ENCODE measurements at regions not wholly inside any gene's neighbourhood (a gene's known extent, or its start where the extent isn't known, plus 50 kb on each side); places are given as distances from the start of the nearest gene placed in this dataset.
"Not testable (repeated sequence)": the region's sequence is repeated elsewhere in the genome, so short reads cannot be mapped to it uniquely, and the experiment has no call there.

DNA sequence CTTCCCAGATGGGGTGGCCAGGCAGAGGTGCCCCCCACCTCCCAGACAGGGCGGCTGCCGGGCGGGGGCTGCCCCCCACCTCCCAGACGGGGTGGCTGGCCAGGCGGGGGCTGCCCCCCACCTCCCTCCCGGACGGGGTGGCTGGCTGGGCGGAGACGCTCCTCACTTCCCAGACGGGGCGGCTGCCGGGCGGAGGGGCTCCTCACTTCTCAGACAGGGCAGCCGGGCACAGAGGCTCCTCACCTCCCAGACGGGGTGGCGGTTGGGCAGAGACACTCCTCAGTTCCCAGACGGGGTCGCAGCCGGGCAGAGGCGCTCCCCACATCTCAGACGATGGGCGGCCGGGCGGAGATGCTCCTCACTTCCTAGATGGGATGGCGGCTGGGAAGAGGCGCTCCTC is 76.4 kb upstream of the AADAT start:
- H3K79me1 ChIP-seq (ENCODE audit: low read length); H2BK12ac ChIP-seq (ENCODE audit: low read length); H3K79me2 ChIP-seq (ENCODE audit: control insufficient read depth, insufficient read depth, low read length, poor library complexity); DNase-seq; H3K27me3 ChIP-seq (ENCODE audit: insufficient read depth, low read length); H3K4me2 ChIP-seq (ENCODE audit: low read length); H3K14ac ChIP-seq (ENCODE audit: low read length); H3K36me3 ChIP-seq (ENCODE audit: control insufficient read depth in 1 of 2, insufficient read depth in 2 of 2, low read length in 2 of 2); H3K23ac ChIP-seq (ENCODE audit: low read length); H3K9me3 ChIP-seq (ENCODE audit: insufficient read depth, low read depth, low read length); H3K4ac ChIP-seq (ENCODE audit: low read depth, low read length); H4K91ac ChIP-seq (ENCODE audit: low read depth, low read length); H2AFZ ChIP-seq (ENCODE audit: insufficient read depth, low read length, poor library complexity); H3K4me3 ChIP-seq (ENCODE audit: low read depth, low read length); H3K9ac ChIP-seq (ENCODE audit: low read length); H3K4me1 ChIP-seq (ENCODE audit: control insufficient read depth in 1 of 2, insufficient read depth in 2 of 2, low read length in 2 of 2); H4K8ac ChIP-seq (ENCODE audit: low read depth, low read length); H2BK120ac ChIP-seq (ENCODE audit: insufficient read depth, low read length, poor library complexity); H3K27ac ChIP-seq (ENCODE audit: low read depth, low read length); H3K18ac ChIP-seq (ENCODE audit: low read length); H2AK5ac ChIP-seq (ENCODE audit: low read length); H2BK5ac ChIP-seq (ENCODE audit: low read depth, low read length, poor library complexity); H4K12ac ChIP-seq (ENCODE audit: low read depth, low read length): not testable (repeated sequence)
- no CpG with 5 or more reads among the region's 26 CpGs for WGBS (ENCODE audit: extremely low coverage, insufficient coverage, insufficient read length)

DNA sequence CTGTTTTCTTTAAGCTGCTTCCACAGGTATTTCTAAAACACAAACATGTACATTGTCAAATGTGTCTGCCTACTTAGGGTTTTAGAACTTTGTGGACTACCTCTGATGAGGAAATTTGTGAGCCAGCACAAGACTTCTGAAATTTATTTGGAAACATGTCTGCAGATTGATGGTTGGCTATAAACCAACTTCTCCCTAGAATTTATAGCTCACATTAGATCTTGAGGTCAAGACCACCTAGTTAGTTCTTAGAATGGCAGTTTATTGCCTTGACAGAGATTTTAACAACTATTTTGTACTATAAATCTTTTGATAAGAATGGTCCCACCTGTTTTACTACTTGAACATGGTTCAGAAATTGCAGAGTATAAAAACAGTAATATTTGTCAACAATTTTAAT is 72.7 kb upstream of the AADAT start:
- Histone ChIP-seq H3K79me2 (ENCODE audit: control insufficient read depth, insufficient read depth, low read length, poor library complexity) (no peaks in the 10 kb centered on the region), H4K12ac (ENCODE audit: low read depth, low read length) (no peak overlapping the region), H3K14ac (ENCODE audit: low read length) (no peak overlapping the region), H3K9me3 (ENCODE audit: insufficient read depth, low read depth, low read length) (peaks cover 3% of the 10 kb centered on the region), H3K23ac (ENCODE audit: low read length) (no peak overlapping the region), H3K27ac (ENCODE audit: low read depth, low read length) (no peak overlapping the region), H3K4me2 (ENCODE audit: low read length) (no peak overlapping the region), H3K4ac (ENCODE audit: low read depth, low read length) (no peak overlapping the region), H3K18ac (ENCODE audit: low read length) (no peak overlapping the region), H3K4me3 (ENCODE audit: low read depth, low read length) (no peak overlapping the region), H2AFZ (ENCODE audit: insufficient read depth, low read length, poor library complexity) (no peak overlapping the region), H2BK120ac (ENCODE audit: insufficient read depth, low read length, poor library complexity) (no peak overlapping the region), H3K36me3 (ENCODE audit: control insufficient read depth in 1 of 2, insufficient read depth in 2 of 2, low read length in 2 of 2) (no peaks in the 10 kb centered on the region), H4K91ac (ENCODE audit: low read depth, low read length) (no peak overlapping the region), H3K79me1 (ENCODE audit: low read length) (no peaks in the 10 kb centered on the region), H2BK12ac (ENCODE audit: low read length) (no peak overlapping the region), H2AK5ac (ENCODE audit: low read length) (no peak overlapping the region), H3K9ac (ENCODE audit: low read length) (no peak overlapping the region), H4K8ac (ENCODE audit: low read depth, low read length) (no peak overlapping the region), H3K27me3 (ENCODE audit: insufficient read depth, low read length) (no peaks in the 10 kb centered on the region), H3K4me1 (ENCODE audit: control insufficient read depth in 1 of 2, insufficient read depth in 2 of 2, low read length in 2 of 2) (no peaks in the 10 kb centered on the region), H2BK5ac (ENCODE audit: low read depth, low read length, poor library complexity) (no peak overlapping the region)
- no peak for DNase-seq

DNA sequence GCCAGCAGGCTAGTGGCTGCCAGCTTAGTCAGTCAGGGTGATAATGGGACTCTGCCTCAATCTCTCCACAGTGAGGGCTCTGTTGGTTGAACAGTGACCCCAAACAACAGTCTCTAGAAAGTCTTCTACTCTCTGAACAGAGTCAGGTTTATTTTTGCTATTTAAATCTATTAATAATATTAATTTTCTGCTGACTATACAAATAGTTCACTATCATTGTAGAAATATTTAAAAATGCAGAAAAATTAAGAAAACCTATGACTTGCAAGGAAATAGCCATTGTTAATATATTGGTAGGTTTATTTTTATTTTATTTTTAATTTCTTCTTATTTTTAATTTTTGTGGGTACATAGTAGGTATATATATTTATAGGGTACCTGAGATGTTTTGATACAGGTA is 67.9 kb upstream of the AADAT start:
- no peaks in the 10 kb centered on the region for H3K79me2 ChIP-seq (ENCODE audit: control insufficient read depth, insufficient read depth, low read length, poor library complexity)
- no peaks in the 10 kb centered on the region for H3K36me3 ChIP-seq (ENCODE audit: control insufficient read depth in 1 of 2, insufficient read depth in 2 of 2, low read length in 2 of 2)
- H2BK12ac ChIP-seq (ENCODE audit: low read length): no peak overlapping the region
- H3K9ac ChIP-seq (ENCODE audit: low read length): no peak overlapping the region
- H3K27me3 ChIP-seq (ENCODE audit: insufficient read depth, low read length): no peaks in the 10 kb centered on the region
- H3K23ac ChIP-seq (ENCODE audit: low read length): no peak overlapping the region
- no peak overlapping the region for H3K4me2 ChIP-seq (ENCODE audit: low read length)
- H3K4me3 ChIP-seq (ENCODE audit: low read depth, low read length): no peak overlapping the region
- no peak overlapping the region for H3K18ac ChIP-seq (ENCODE audit: low read length)
- H4K91ac ChIP-seq (ENCODE audit: low read depth, low read length): no peak overlapping the region
- H3K27ac ChIP-seq (ENCODE audit: low read depth, low read length): no peak overlapping the region
- H4K8ac ChIP-seq (ENCODE audit: low read depth, low read length): no peak overlapping the region
- no peaks in the 10 kb centered on the region for H3K4me1 ChIP-seq (ENCODE audit: control insufficient read depth in 1 of 2, insufficient read depth in 2 of 2, low read length in 2 of 2)
- no peak overlapping the region for H3K14ac ChIP-seq (ENCODE audit: low read length)
- H2BK5ac ChIP-seq (ENCODE audit: low read depth, low read length, poor library complexity): no peak overlapping the region
- H3K4ac ChIP-seq (ENCODE audit: low read depth, low read length): no peak overlapping the region
- H2BK120ac ChIP-seq (ENCODE audit: insufficient read depth, low read length, poor library complexity): no peak overlapping the region
- no peak overlapping the region for H2AFZ ChIP-seq (ENCODE audit: insufficient read depth, low read length, poor library complexity)
- H3K79me1 ChIP-seq (ENCODE audit: low read length): no peaks in the 10 kb centered on the region
- no peaks in the 10 kb centered on the region for H3K9me3 ChIP-seq (ENCODE audit: insufficient read depth, low read depth, low read length)
- H4K12ac ChIP-seq (ENCODE audit: low read depth, low read length): no peak overlapping the region
- DNase-seq: no peak
- H2AK5ac ChIP-seq (ENCODE audit: low read length): no peak overlapping the region

DNA sequence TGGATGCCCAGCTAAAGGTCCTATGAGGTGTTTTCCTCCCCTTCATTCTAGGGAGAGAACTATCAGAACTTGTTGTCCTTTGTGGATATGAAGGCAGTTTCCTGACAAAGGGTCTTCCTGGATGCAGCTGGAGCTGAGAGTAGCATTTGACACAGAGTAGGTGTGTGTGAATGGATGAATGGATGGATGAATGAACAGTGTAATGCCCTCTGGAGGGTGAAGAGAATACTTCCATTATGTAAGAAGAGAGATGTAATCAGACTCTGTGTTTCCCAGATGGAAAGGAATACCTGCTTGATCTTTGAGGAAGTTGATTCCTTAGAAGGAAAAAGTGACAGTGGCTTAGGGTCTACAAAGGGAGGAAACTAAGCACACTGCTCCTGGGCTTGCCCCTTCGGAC is 55.4 kb upstream of the AADAT start:
- no CpG with 5 or more reads among the region's 1 CpG for WGBS (ENCODE audit: extremely low coverage, insufficient coverage, insufficient read length)

DNA sequence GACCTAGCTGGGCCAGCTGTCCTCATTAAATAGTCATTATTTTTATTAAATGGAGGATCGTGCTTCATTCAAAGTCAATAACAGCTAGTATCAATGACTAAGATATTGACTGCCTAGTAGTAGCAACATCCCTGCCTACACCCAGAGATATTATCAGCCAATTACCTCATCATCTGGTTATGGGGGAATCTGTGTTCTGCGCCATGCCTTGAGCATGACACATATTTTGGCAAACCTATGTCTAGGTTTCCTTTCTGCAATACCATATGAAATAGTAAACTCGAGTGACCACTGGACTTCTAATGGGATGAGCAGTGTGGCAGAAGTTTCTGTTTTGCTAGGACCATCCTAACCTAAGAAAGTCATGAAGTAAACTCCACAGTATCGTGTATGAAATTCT is 50.0 kb upstream of the AADAT start:
- Histone ChIP-seq H2BK5ac (ENCODE audit: low read depth, low read length, poor library complexity) (no peak overlapping the region), H3K27ac (ENCODE audit: low read depth, low read length) (no peak overlapping the region), H3K9me3 (ENCODE audit: insufficient read depth, low read depth, low read length) (peaks cover 3% of the 10 kb centered on the region), H2BK12ac (ENCODE audit: low read length) (no peak overlapping the region), H4K91ac (ENCODE audit: low read depth, low read length) (no peak overlapping the region), H3K79me1 (ENCODE audit: low read length) (no peaks in the 10 kb centered on the region), H3K4me1 (ENCODE audit: control insufficient read depth in 1 of 2, insufficient read depth in 2 of 2, low read length in 2 of 2) (no peaks in the 10 kb centered on the region), H3K14ac (ENCODE audit: low read length) (no peak overlapping the region), H3K4ac (ENCODE audit: low read depth, low read length) (no peak overlapping the region), H3K4me2 (ENCODE audit: low read length) (no peak overlapping the region), H4K12ac (ENCODE audit: low read depth, low read length) (no peak overlapping the region), H4K8ac (ENCODE audit: low read depth, low read length) (no peak overlapping the region), H3K36me3 (ENCODE audit: control insufficient read depth in 1 of 2, insufficient read depth in 2 of 2, low read length in 2 of 2) (no peaks in the 10 kb centered on the region), H3K9ac (ENCODE audit: low read length) (no peak overlapping the region), H2BK120ac (ENCODE audit: insufficient read depth, low read length, poor library complexity) (no peak overlapping the region), H3K27me3 (ENCODE audit: insufficient read depth, low read length) (no peaks in the 10 kb centered on the region), H2AK5ac (ENCODE audit: low read length) (no peak overlapping the region), H3K23ac (ENCODE audit: low read length) (no peak overlapping the region), H3K18ac (ENCODE audit: low read length) (no peak overlapping the region), H3K79me2 (ENCODE audit: control insufficient read depth, insufficient read depth, low read length, poor library complexity) (no peaks in the 10 kb centered on the region), H3K4me3 (ENCODE audit: low read depth, low read length) (no peak overlapping the region), H2AFZ (ENCODE audit: insufficient read depth, low read length, poor library complexity) (no peak overlapping the region)
- DNase-seq: no peak
- no CpG with 5 or more reads among the region's 4 CpGs for WGBS (ENCODE audit: extremely low coverage, insufficient coverage, insufficient read length)

More for the DNA sequence above, 55.4 kb upstream of the AADAT start:
- no peak overlapping the region for H4K8ac ChIP-seq (ENCODE audit: low read depth, low read length)
- H2BK5ac ChIP-seq (ENCODE audit: low read depth, low read length, poor library complexity): no peak overlapping the region
- no peak overlapping the region for H2AFZ ChIP-seq (ENCODE audit: insufficient read depth, low read length, poor library complexity)
- H3K14ac ChIP-seq (ENCODE audit: low read length): no peak overlapping the region
- no peaks in the 10 kb centered on the region for H3K79me1 ChIP-seq (ENCODE audit: low read length)
- no peaks in the 10 kb centered on the region for H3K79me2 ChIP-seq (ENCODE audit: control insufficient read depth, insufficient read depth, low read length, poor library complexity)
- no peak overlapping the region for H3K27ac ChIP-seq (ENCODE audit: low read depth, low read length)
- H3K9me3 ChIP-seq (ENCODE audit: insufficient read depth, low read depth, low read length): no peaks in the 10 kb centered on the region
- no peak overlapping the region for H4K12ac ChIP-seq (ENCODE audit: low read depth, low read length)
- DNase-seq: no peak
- no peak overlapping the region for H4K91ac ChIP-seq (ENCODE audit: low read depth, low read length)
- H2BK12ac ChIP-seq (ENCODE audit: low read length): no peak overlapping the region
- no peaks in the 10 kb centered on the region for H3K4me1 ChIP-seq (ENCODE audit: control insufficient read depth in 1 of 2, insufficient read depth in 2 of 2, low read length in 2 of 2)
- H2BK120ac ChIP-seq (ENCODE audit: insufficient read depth, low read length, poor library complexity): no peak overlapping the region
- H3K18ac ChIP-seq (ENCODE audit: low read length): no peak overlapping the region
- no peak overlapping the region for H3K4me2 ChIP-seq (ENCODE audit: low read length)
- no peak overlapping the region for H3K4ac ChIP-seq (ENCODE audit: low read depth, low read length)
- H3K36me3 ChIP-seq (ENCODE audit: control insufficient read depth in 1 of 2, insufficient read depth in 2 of 2, low read length in 2 of 2): no peaks in the 10 kb centered on the region
- no peaks in the 10 kb centered on the region for H3K27me3 ChIP-seq (ENCODE audit: insufficient read depth, low read length)
- H3K23ac ChIP-seq (ENCODE audit: low read length): no peak overlapping the region
- H3K4me3 ChIP-seq (ENCODE audit: low read depth, low read length): no peak overlapping the region
- no peak overlapping the region for H2AK5ac ChIP-seq (ENCODE audit: low read length)
- H3K9ac ChIP-seq (ENCODE audit: low read length): no peak overlapping the region
